ENCODE measurements at regions not wholly inside any gene's neighbourhood (a gene's known extent, or its start where the extent isn't known, plus 50 kb on each side); places are given as distances from the start of the nearest gene placed in this dataset.

- no peak for FAIRE-seq
- DNase-seq (ENCODE audit: low read depth) = no peak
- Histone ChIP-seq H3K4me3 (ENCODE audit: low read depth, low read length) (no peak overlapping the region), H3K36me3 (ENCODE audit: control insufficient read depth, insufficient read depth, low read length) (no peaks in the 10 kb centered on the region), H3K27me3 (ENCODE audit: control insufficient read depth, insufficient read depth, low read length) (peaks cover 6% of the 10 kb centered on the region)
- TF ChIP-seq, protein P1, sequence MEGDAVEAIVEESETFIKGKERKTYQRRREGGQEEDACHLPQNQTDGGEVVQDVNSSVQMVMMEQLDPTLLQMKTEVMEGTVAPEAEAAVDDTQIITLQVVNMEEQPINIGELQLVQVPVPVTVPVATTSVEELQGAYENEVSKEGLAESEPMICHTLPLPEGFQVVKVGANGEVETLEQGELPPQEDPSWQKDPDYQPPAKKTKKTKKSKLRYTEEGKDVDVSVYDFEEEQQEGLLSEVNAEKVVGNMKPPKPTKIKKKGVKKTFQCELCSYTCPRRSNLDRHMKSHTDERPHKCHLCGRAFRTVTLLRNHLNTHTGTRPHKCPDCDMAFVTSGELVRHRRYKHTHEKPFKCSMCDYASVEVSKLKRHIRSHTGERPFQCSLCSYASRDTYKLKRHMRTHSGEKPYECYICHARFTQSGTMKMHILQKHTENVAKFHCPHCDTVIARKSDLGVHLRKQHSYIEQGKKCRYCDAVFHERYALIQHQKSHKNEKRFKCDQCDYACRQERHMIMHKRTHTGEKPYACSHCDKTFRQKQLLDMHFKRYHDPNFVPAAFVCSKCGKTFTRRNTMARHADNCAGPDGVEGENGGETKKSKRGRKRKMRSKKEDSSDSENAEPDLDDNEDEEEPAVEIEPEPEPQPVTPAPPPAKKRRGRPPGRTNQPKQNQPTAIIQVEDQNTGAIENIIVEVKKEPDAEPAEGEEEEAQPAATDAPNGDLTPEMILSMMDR (IDR thresholded peaks at IDR 0.05; ENCODE audit: insufficient read depth, low read length, severe bottlenecking) = no peak
These were observed 57.5 kb upstream of the SHH start for GRCh38 chr7:155869784-155870076.

DNA sequence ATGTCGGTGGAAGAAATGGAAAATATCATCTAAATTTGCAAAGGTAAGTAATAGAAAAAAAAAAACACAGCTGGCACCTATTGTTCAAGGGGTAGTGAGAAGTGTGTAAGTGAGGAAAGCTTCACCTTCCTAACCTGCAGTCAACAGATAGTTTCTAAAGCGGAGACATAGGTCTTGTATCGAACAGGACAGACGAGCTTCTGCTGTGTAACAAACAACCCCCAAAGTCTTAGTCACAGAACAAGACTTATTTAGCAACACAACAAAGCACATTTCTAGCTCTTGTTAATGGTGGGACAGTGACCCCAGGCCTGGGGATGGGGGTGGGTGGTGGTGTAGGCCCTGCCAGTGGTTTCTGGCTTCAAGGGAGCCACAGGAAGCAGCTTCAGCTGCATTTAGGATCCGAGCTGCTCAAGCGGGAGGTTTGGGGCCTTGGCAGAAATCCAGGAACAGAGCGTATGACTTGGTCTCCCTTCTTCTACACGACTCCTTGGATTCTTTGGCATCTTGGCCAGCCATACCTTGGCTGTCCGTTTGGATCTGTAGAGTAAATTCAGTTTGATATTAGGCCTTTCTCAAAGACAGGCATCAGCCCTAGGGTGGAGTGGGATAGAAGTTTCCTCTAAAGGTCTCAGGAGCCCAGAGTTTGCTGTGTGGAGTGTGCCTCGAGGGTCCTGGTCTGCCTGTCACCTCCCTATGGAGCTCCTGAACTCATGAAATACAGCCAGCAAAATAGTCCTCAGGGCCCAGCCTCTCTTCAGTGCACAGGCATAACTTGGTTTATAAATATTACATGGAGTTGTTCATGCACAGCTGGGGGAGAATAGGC lies 56.9 kb upstream of the SHH start:
- DNase-seq (ENCODE audit: low read depth) = no peak

GRCh38 chr7:155867734-155868400 lies 55.6 kb upstream of the SHH start:
- DNase-seq (ENCODE audit: low read depth) (no peak), FAIRE-seq (no peak)

More for the DNA sequence above, 56.9 kb upstream of the SHH start:
- H3K4me3 ChIP-seq (ENCODE audit: low read depth, low read length) = no peak overlapping the region
- no peaks in the 10 kb centered on the region for H3K36me3 ChIP-seq (ENCODE audit: control insufficient read depth, insufficient read depth, low read length)
- TF ChIP-seq, protein P1 (IDR thresholded peaks at IDR 0.05; ENCODE audit: insufficient read depth, low read length, severe bottlenecking) = no peak
- FAIRE-seq = no peak
- H3K27me3 ChIP-seq (ENCODE audit: control insufficient read depth, insufficient read depth, low read length) = peaks cover 8% of the 10 kb centered on the region

DNA sequence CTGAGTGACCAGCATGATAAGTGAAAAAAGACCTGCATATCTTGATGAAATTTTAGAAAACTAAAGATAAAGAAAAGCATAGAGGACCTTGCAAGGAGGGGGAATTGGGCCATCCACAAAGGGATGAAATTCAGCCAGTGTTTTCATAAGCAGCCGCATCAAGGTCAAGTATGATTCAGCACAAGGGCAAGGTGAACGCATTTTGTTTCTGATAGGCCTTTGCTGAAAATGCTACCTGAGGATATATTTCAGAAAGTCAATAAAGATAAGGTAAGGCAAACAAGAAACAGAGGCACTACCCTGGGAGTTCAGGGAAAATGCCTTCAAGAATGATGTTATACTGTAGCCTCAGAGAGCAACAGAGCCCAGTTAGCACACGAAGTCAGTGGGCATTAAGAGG lies 55.0 kb upstream of the SHH start:
- Histone ChIP-seq H3K36me3 (ENCODE audit: control insufficient read depth, insufficient read depth, low read length) (no peaks in the 10 kb centered on the region), H3K4me3 (ENCODE audit: low read depth, low read length) (no peak overlapping the region), H3K27me3 (ENCODE audit: control insufficient read depth, insufficient read depth, low read length) (peaks cover 10% of the 10 kb centered on the region)
- FAIRE-seq (no peak), DNase-seq (ENCODE audit: low read depth) (no peak)
- TF ChIP-seq, protein P1 (IDR thresholded peaks at IDR 0.05; ENCODE audit: insufficient read depth, low read length, severe bottlenecking) = no peak

More at GRCh38 chr7:155867734-155868400, 55.6 kb upstream of the SHH start:
- Histone ChIP-seq H3K36me3 (ENCODE audit: control insufficient read depth, insufficient read depth, low read length) (no peaks in the 10 kb centered on the region), H3K27me3 (ENCODE audit: control insufficient read depth, insufficient read depth, low read length) (peaks cover 10% of the 10 kb centered on the region), H3K4me3 (ENCODE audit: low read depth, low read length) (no peak overlapping the region)
- TF ChIP-seq, protein P1 (IDR thresholded peaks at IDR 0.05; ENCODE audit: insufficient read depth, low read length, severe bottlenecking) = no peak

DNA sequence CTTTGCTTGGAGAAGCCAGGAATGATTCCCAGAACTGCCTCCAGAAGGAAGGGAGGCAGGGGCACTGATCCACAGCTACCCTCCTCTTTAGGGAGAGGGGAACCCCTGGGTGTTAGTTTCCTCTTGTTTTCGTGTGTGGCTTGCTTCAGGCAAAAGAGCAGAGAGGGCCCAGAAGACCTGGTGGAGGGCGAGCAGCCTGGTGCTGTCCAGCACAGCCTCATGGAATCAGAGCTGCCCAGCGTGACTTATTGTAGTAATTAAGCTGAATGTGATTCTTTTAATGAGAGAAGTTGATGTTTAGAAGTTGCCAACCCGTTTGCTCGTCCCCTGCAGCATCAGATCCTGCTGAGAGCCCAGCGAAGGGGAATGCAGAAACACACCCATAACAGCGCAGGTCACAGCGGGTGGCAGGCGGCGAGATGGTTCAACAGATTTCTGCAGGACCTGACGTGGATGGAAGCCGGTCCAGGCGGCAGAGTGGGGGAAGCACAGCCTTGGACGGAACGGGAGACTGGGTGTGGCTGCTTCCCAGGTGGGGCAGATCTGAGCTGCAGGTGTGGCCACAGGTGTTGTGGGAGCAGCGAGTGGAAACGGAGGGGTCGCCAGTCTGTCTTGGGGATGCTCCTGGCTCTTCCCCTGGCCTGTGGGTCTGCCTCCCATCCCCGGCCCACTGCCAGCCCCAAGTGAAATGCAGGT lies 53.7 kb upstream of the SHH start:
- TF ChIP-seq, protein P1 (IDR thresholded peaks at IDR 0.05; ENCODE audit: insufficient read depth, low read length, severe bottlenecking) = no peak
- H3K27me3 ChIP-seq (ENCODE audit: control insufficient read depth, insufficient read depth, low read length) = peaks cover 10% of the 10 kb centered on the region
- DNase-seq (ENCODE audit: low read depth) = no peak
- H3K36me3 ChIP-seq (ENCODE audit: control insufficient read depth, insufficient read depth, low read length) = no peaks in the 10 kb centered on the region
- no peak for FAIRE-seq
- no peak overlapping the region for H3K4me3 ChIP-seq (ENCODE audit: low read depth, low read length)

Data from bronchial epithelial cell (primary cell).